ENCODE measurements at regions not wholly inside any gene's neighbourhood (a gene's known extent, or its start where the extent isn't known, plus 50 kb on each side); places are given as distances from the start of the nearest gene placed in this dataset.

DNA sequence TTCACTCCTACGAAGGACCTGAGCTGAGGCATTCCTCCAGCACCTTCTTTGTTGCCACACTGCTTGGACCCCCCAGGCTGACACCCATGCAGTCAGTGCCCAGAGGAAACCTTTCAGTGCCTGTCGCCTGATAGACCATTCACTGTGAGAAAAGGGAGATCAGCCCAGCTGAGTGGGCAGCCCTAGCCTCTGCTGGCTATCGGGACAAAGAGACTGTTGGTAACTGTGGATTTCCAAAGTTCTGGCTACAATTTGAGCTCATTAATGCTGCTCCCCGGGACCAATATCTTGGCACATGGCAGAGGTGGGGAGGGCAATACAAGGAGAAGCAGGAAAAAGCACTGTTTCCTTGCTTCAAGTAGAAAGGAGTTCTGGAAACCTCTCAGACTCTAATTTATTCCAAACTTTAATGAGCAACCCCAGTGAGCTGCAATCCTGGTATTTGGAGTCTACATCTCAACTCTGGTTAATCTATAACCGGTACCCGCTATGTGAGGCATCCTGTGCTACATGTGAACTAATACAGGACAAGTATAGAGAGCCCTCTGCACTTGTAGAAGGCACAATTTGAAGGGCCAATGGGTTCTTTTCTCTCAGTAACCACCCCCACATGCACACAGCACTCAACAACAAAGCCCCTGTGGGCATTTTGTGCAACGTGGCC is 200.7 kb upstream of the NCAM1 start:
- no peak overlapping the region for H3K27ac Mint-ChIP-seq
- no peaks in the 10 kb centered on the region for H3K4me1 Mint-ChIP-seq
- H3K27me3 Mint-ChIP-seq = no peaks in the 10 kb centered on the region
- no peak overlapping the region for H3K4me3 Mint-ChIP-seq
- H3K36me3 Mint-ChIP-seq = no peaks in the 10 kb centered on the region
- H3K9me3 Mint-ChIP-seq = no peaks in the 10 kb centered on the region

DNA sequence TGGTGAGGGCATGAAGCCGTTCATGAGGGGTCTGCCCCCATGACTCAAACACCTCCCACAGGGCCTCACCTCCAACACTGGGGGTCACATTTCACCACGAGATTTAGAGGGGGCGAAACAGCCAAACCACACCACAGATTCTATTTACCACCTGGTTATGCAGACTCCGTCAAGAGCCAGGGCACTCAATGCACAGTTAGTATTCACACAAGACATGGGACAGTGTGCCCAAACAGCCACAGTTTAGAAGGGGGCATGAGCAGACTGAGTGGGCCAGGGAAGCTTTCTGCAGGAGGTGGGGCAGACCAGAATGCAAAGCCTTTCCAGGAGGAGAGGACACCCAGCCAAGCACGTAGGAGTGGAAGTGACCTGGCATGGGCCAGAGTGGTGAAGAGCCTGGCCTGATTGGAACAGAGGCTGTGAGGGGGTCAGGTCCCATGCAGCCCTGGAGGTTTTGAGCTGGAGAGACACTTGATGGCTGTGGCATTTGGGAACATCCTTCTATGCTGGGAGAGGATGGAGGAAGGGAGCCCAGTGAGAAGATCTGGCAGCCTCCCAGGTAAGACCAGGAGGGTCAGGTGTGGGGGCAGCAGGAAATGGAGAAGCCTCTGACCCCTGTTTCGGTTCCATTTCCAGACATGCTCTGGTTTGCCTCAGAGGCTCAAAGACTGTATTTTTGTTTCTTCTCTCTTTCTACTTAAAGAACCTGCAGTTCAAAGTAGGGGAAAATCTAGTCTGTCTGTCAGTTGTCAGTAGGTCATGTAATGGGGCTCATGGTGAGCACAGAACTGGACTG is 199.1 kb upstream of the NCAM1 start:
- no peaks in the 10 kb centered on the region for H3K27me3 Mint-ChIP-seq
- H3K4me3 Mint-ChIP-seq = no peak overlapping the region
- peaks cover 0 to 2% (median 0%) of the 10 kb centered on the region in 3 donors for H3K9me3 Mint-ChIP-seq
- H3K36me3 Mint-ChIP-seq = no peaks in the 10 kb centered on the region
- no peak overlapping the region for H3K27ac Mint-ChIP-seq
- no peaks in the 10 kb centered on the region for H3K4me1 Mint-ChIP-seq

DNA sequence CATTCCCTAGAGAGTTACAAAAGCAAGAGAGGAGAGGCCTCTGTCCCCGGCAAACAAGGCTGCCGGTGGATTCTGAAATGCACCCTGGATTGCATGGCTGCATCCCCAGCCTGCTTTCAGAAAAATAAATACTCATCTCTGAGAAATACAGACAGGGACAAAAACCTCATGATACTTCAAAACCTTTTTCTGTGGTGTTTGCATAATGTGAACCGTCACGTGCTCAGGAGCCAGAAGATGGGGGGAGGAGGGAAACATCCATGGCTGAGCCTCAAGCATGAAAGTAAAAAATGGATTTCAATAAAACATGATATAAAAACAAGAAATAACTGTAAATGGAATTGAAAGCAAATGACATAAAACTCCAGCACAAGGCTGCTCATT is 198.5 kb upstream of the NCAM1 start:
- no peaks in the 10 kb centered on the region for H3K36me3 Mint-ChIP-seq
- no peaks in the 10 kb centered on the region for H3K27me3 Mint-ChIP-seq
- no peak overlapping the region for H3K27ac Mint-ChIP-seq
- H3K4me3 Mint-ChIP-seq = no peak overlapping the region
- peaks cover 0 to 2% (median 0%) of the 10 kb centered on the region in 3 donors for H3K9me3 Mint-ChIP-seq
- no peaks in the 10 kb centered on the region for H3K4me1 Mint-ChIP-seq

DNA sequence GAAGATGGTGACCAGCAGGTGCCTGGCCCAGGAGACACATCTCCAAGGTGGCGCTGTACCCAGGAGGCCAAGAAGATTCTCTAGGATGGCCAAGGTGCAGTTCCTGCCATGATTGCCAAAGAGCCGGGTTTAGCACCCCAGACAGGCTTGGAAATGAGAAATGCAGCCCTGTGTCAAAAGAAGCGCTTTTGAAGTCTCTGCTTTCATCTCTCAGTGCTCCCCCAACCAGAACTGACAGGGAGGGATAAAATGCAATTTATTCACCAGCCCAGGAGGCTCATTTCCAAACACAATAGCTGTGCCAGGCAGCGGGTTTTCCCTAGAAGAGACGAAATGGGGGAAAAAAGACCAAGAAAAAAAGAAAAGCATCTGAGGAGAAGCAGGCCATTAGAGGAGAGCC is 195.9 kb upstream of the NCAM1 start:
- no peak overlapping the region for H3K27ac Mint-ChIP-seq
- no peaks in the 10 kb centered on the region for H3K36me3 Mint-ChIP-seq
- no peak overlapping the region for H3K4me3 Mint-ChIP-seq
- H3K4me1 Mint-ChIP-seq = no peaks in the 10 kb centered on the region
- no peaks in the 10 kb centered on the region for H3K27me3 Mint-ChIP-seq
- H3K9me3 Mint-ChIP-seq = peaks cover 0 to 2% (median 0%) of the 10 kb centered on the region in 3 donors

DNA sequence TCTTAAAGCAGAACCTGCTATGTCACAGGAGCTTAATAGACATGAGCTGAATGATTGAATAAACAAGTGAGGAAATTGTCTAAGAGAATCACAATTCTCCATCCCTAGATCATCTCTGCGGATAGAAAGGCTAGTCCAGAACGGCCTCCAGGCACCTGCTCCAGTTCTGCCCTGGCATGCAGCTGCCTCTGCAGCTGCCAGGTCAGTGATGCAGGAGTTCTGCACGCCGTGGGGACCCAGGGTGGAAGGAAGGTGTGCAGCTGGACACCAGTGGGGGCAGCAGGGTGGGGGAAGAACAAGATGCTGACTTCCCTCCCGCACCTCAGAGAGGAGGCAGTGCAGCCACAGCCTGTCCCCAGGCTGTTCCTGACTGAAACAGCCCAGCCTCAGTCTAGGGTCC is 192.1 kb upstream of the NCAM1 start:
- no peak overlapping the region for H3K27ac Mint-ChIP-seq
- H3K9me3 Mint-ChIP-seq = peaks cover 0 to 2% (median 1%) of the 10 kb centered on the region in 3 donors
- H3K4me1 Mint-ChIP-seq = no peaks in the 10 kb centered on the region
- peaks cover 4% of the 10 kb centered on the region for H3K27me3 Mint-ChIP-seq
- H3K36me3 Mint-ChIP-seq = no peaks in the 10 kb centered on the region
- H3K4me3 Mint-ChIP-seq = no peak overlapping the region

DNA sequence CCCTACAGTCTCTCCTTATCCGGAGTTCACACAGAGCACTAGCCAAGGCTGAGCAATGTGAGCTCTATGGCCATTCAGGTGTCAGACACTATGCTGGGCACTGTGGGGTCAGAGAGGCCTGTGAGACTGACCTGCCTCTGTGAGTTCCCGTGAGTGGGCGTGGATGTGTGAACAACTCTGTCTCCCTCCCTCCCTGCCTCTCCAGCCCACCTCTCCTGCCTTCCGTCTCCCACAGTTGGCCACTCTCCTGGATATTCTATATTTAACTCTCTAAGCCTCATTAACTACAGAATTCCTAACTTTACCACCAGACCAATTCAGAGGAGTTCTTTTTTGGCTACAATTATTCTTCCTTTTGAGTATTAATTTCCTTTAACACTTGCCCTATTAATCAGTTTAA is 191.6 kb upstream of the NCAM1 start:
- no peak overlapping the region for H3K4me3 Mint-ChIP-seq
- no peaks in the 10 kb centered on the region for H3K4me1 Mint-ChIP-seq
- no peaks in the 10 kb centered on the region for H3K36me3 Mint-ChIP-seq
- H3K27me3 Mint-ChIP-seq = peaks cover 4% of the 10 kb centered on the region
- no peak overlapping the region for H3K27ac Mint-ChIP-seq
- H3K9me3 Mint-ChIP-seq = peaks cover 0 to 2% (median 1%) of the 10 kb centered on the region in 3 donors

DNA sequence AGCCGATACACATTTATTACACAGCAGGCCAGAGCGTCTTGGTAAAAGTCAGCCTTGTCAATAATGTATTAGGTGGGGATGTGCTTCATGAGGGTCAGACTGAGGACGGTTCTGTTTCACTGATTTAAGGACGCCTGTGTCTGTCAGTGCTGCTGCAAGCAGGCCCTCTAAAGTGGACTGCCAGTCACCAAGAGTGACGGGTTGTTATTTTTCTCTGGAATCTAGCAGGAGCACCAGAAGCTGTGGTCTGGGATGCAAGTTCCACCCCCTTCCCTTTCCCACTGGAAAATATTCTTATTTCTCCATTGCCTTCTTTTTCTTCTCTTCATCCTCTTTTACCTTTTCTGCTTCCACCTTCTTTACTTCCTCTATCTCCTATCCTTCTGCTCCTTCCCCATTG is 191.2 kb upstream of the NCAM1 start:
- H3K4me3 Mint-ChIP-seq = no peak overlapping the region
- no peaks in the 10 kb centered on the region for H3K36me3 Mint-ChIP-seq

DNA sequence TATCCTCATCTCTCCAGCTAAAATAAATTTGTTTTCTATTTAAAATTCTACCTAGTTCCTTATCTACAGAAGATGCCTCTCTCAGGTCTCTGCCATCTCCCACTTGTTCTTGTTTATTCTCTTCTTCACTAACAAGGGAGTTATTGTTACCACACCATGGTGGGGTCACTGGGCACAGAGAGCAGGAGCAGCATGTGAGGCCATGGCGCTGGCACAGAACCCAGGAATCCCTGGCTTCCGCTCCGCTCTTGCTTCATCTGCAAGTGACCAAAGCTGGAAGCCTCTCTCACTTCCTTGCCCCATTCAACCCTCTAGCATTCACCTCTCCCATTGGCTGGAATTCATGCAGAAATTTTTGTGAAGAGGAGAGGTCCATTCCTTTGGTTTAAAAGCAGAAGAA is 190.7 kb upstream of the NCAM1 start:
- Mint-ChIP-seq H3K27me3 (peaks cover 4% of the 10 kb centered on the region), H3K9me3 (peaks cover 0 to 2% (median 1%) of the 10 kb centered on the region in 3 donors), H3K4me3 (no peak overlapping the region), H3K27ac (no peak overlapping the region), H3K36me3 (no peaks in the 10 kb centered on the region), H3K4me1 (no peaks in the 10 kb centered on the region)

More for the DNA sequence above, 191.2 kb upstream of the NCAM1 start:
- Mint-ChIP-seq H3K27ac (no peak overlapping the region), H3K27me3 (peaks cover 4% of the 10 kb centered on the region), H3K9me3 (peaks cover 0 to 2% (median 1%) of the 10 kb centered on the region in 3 donors), H3K4me1 (no peaks in the 10 kb centered on the region)

DNA sequence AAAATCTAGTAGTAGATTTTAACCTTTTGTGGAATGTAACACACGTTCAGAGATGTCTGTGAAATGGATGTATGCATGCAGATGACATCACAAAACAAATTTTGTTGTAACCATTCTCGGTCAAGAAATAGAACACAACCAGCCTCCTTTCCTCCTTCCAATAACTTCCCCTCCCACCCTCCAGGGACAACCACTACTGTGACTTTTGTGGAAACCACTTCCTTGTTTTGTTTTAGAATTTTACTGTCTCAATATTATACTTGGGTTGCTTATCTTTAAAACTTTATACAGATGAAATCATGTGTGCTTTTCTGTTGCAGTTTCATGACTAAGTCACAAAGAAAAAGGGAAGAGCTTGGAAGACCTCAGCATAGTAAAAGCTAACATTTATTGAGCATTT is 189.4 kb upstream of the NCAM1 start:
- Mint-ChIP-seq H3K27me3 (peaks cover 4% of the 10 kb centered on the region), H3K4me3 (no peak overlapping the region), H3K4me1 (no peaks in the 10 kb centered on the region), H3K27ac (no peak overlapping the region), H3K9me3 (peaks cover 0 to 1% (median 0%) of the 10 kb centered on the region in 3 donors), H3K36me3 (no peaks in the 10 kb centered on the region)

DNA sequence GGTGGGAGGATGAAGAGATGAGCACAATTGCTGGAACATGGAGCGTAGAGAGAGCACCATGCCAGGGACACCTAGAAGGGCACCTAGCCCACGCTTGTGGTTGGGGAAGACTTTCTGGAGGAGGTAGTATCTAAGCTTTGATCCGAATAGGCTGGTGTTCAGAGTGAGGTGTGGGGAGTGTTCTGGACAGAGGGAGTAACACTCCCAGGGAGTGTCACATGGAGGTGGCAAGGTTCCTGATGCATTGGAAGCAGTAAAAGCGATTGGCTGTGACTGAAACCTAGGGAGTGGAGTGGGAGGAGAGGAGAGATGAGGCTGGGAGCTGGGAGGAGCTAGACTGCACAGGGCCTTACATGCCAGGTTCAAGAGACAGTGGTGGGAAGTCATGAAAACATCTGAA is 188.0 kb upstream of the NCAM1 start:
- Mint-ChIP-seq H3K4me1 (no peaks in the 10 kb centered on the region), H3K27ac (no peak overlapping the region), H3K9me3 (peaks cover 0 to 1% (median 0%) of the 10 kb centered on the region in 3 donors)

DNA sequence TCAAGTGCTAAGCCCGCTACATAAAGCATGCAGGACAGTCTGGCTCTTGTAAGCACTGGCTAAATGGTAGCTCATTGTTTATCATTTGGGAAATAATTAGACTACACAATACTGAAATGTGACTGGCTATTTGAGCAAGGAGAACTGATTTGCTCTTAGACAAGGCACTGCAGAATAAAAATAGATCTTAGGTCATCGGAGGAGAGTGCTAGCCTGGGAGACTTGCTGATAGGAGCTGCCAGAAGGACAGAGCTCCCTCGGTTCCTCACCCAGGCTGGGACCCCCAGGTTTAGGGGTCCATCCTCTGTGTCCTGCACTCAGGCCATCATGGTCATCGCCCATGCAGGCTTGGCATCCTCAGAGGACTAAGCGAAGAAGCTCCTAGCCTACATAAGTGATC is 184.4 kb upstream of the NCAM1 start:
- Mint-ChIP-seq H3K27ac (no peak overlapping the region), H3K9me3 (no peaks in the 10 kb centered on the region), H3K27me3 (peaks cover 3% of the 10 kb centered on the region), H3K4me3 (no peak overlapping the region), H3K36me3 (no peaks in the 10 kb centered on the region), H3K4me1 (no peaks in the 10 kb centered on the region)

More for the DNA sequence above, 188.0 kb upstream of the NCAM1 start:
- Mint-ChIP-seq H3K4me3 (no peak overlapping the region), H3K27me3 (peaks cover 4% of the 10 kb centered on the region), H3K36me3 (no peaks in the 10 kb centered on the region)

DNA sequence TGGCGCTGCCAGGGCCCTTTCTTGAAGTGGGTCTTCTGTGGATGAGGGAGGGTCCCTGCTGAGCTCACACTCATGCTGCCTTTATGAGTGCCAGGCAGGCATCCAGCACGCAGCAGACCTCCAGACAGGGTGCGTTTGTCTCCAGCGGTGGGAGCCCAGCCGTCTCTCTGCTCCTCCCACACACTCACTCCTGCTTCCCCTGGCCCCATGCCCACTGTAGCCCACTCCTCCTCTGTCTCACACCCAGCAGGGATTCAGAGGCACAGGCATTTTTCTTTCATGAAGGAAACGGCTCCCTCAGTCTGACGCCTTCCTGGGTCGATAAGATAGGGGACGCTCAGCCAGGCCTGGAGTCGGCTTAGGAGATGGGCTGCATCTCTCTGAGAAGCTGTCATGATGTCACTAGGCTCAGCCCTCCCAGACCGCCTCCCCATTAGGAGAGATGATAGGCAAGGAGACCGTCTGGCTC is 183.9 kb upstream of the NCAM1 start:
- no peaks in the 10 kb centered on the region for H3K9me3 Mint-ChIP-seq
- no peaks in the 10 kb centered on the region for H3K36me3 Mint-ChIP-seq
- H3K27ac Mint-ChIP-seq = no peak overlapping the region
- peak overlapping the region in 1 of 4 donors; percentile 13 for H3K4me3 Mint-ChIP-seq
- peaks cover 3% of the 10 kb centered on the region for H3K27me3 Mint-ChIP-seq
- H3K4me1 Mint-ChIP-seq = no peaks in the 10 kb centered on the region

DNA sequence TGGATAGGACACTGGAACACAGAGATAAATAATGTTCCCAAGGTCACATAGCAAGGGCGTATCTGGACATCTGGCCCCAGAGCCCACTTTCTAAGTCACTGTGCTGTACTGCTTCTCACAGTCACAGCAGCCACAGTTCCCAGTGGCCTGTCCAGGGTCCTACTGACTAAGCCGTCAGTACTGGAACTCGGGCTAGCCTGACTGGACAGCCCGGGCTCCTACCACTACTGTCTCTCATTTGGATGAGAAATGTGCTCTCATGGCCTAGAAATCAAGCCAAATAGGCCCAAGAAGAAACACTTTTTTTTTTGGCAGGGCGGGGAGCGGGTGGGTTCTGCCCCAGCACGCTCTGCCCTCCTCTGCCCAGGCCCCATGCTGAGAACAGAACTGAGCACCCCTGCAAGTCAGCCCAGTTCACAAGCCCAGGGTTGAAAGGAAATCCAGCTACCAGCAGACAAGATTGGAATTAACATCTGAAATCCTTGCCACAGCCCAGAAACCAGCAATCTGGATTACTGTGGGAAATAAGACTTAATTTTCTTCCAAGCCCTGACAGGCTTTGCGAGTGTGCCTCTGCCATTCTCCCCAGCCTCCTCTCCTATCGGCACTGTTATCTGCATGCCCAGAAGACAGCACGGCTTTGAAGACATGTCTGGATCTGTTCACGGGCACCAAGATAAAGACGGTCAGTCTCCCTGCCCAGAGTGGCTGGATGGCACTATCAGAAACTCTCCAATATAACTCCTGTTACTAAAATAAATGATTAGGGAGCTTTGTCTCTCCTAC is 182.9 kb upstream of the NCAM1 start:
- Mint-ChIP-seq H3K9me3 (peaks cover 0 to 3% (median 0%) of the 10 kb centered on the region in 3 donors), H3K27me3 (peaks cover 2% of the 10 kb centered on the region), H3K4me1 (no peaks in the 10 kb centered on the region), H3K27ac (no peak overlapping the region), H3K36me3 (no peaks in the 10 kb centered on the region), H3K4me3 (no peak overlapping the region)

DNA sequence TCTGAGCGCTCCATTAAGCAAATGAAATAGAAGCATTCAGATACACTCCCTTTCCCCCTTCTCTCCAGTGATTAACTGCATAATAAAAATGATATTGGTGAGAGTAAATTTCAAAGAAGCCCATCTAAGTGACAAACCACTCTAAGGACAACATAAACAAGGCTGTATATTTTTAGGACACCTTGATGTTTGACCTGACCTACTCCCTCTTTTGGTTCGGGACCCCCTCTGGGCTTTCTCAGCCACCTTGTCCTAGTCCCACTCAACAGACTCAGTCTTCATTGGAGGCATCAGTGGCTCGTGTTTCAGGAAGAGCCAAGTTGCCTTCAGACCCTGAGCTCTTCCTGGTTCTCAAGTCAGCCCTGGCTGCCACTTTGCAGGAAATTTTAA is 182.3 kb upstream of the NCAM1 start:
- Mint-ChIP-seq H3K36me3 (no peaks in the 10 kb centered on the region), H3K27ac (no peak overlapping the region), H3K9me3 (peaks cover 0 to 3% (median 0%) of the 10 kb centered on the region in 3 donors), H3K4me1 (no peaks in the 10 kb centered on the region), H3K4me3 (no peak overlapping the region), H3K27me3 (peaks cover 2% of the 10 kb centered on the region)

Data from IgD-negative memory B cell (primary cell).